ENCODE measurements at regions not wholly inside any gene's neighbourhood (a gene's known extent, or its start where the extent isn't known, plus 50 kb on each side); places are given as distances from the start of the nearest gene placed in this dataset.
"Not testable (repeated sequence)": the region's sequence is repeated elsewhere in the genome, so short reads cannot be mapped to it uniquely, and the experiment has no call there.

DNA sequence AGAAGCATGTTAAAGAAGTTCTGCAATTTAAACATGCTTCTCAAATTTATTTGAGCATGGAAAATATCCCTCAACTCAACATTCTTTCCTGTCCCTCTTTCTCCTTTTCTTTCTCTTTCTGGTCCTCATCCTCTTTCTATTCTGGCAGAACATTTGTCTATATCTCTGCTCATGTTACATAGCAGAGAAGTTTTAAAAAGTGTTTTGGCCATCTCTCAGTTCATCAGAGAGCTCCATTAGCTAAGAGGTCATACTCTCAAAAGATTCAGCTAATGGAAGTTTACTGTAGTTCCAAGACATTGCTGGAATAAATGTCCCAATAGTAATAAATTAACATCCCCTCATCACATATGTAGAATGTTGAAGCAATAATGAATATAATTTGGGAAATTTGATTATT lies 53.5 kb downstream of the XCL2 start:
- DNase-seq (ENCODE audit: low read depth, low spot score) = no peak

DNA sequence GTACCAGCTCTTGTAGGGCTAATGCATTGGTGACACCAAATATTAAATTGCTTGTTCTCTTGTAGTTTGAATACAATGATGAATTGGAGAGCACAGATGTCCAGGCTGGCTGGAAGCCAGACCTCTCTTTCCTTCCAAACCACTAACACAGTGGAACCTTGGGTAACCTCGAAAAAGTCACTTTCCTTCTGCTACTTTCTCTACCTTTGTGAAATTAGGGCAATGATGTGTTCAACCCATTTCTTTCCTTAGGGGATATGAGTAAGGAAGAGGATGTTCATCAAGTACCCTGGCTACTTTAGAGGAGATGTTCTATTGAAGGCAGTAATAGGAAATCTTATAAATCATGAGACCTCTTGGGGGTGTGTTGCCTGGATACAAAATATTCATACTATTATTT lies 55.7 kb downstream of the XCL2 start:
- peak; percentile 65 for DNase-seq (ENCODE audit: low read depth, low spot score)

DNA sequence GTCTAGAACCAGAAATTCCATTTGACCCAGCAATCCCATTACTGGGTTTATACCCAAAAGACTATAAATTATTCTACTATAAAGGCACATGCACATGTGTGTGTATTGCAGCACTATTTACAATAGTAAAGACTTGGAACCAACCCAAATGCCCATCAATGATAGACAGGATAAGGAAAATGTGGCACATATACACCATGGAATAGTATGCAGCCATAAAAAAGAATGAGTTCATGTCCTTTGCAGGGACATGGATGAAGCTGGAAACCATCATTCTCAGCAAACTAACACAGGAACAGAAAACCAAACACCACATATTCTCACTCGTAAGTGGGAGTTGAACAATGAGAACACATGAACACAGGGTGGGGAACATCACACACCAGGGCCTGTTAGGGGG lies 57.0 kb downstream of the XCL2 start:
- DNase-seq (ENCODE audit: low read depth, low spot score) = not testable (repeated sequence)

DNA sequence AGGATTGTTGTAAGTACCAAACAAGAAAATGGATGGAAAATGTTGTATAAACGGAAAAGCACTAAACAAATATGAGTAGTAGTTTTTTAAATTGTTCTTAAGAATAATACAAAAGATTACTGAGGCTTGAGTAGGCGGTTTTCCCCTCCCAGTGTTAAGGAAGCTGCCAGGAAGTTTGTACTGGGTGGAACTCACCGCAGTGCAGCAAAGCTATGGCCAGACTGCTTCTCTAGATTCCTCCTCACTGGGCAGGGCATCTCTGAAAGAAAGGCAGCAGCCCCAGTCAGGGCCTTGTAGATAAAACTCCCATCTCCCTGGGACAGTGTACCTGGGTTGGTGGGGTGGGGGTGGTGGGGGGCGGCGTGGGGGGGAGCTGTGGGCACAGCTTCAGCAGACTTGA lies 58.7 kb downstream of the XCL2 start:
- DNase-seq (ENCODE audit: low read depth, low spot score) = peak; percentile 67

DNA sequence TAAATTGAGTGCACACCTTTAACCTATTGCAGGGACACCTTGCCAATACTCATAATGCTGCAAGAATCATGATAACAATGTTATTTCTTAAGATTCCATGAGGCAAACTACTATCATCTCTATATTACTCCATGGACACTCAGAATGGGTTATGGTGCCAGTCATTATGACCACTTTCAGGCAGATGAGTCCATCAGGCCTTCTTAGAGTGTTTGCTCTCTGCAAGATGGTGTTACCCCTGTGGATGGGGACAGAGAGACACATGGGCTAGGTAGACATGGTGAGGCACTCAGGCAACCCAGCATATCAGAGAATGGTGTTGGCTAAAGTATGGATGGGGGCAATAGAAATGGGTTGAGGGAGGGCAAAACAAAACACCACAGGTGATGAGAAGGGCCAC lies 59.7 kb downstream of the XCL2 start:
- no peak for DNase-seq (ENCODE audit: low read depth, low spot score)

DNA sequence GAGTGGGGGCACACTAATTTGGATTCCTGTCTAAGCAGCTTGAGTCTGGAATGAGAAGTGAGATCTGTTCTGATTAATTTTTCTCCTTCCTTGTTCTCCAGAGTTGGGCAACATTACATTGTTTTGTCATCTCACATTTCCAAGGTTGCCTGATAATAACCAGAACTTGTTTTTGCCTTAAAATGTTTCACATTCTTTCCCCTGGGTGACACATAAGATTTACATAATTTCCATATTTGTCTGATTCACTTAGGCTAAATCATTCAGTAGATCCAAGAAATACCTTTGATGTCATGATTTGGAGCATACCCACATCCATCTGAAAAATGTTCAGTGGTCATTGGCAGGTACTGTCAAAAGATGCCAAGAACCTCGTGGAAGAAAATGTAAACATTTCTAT lies 60.3 kb downstream of the XCL2 start:
- peak; percentile 80 for DNase-seq (ENCODE audit: low read depth, low spot score)

DNA sequence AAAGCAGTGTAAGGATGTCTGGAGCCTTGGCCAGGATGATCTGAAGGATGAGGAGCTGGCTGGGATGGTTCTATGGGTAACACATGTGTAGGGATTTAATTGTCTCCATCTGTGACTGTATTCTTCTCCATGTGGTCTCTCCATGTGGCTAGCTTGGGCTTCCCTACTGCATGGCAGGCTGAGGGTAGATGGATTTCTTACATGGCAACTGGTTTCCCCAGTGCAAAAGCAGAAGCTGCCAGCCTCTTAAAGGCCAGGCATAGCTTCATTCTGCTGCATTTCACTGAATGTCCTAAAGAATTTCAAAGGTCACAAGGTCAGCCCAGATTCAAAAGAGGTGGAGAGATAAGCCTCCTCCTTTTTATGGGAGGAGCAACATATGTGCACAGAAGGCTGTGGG lies 61.7 kb downstream of the XCL2 start:
- DNase-seq (ENCODE audit: low read depth, low spot score) = no peak

DNA sequence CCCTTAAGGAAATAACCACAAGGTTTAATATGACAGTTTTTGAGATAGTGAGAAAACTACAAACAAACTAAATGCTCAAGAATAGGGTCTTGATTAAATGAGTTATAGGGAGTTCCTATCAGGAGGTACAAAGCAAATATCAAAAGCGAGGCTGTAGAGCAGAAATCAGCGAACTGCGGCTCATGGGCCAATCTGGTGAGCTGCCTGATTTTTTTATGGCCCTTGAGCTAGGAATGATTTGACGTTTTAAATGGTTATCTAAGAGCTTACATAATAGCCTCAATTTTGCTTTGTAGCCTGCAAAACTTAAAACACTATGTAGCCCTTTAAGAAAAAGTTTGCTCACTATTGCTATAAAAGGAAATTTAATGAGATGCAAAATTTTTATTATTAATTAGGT lies 62.2 kb downstream of the XCL2 start:
- DNase-seq (ENCODE audit: low read depth, low spot score) = no peak

DNA sequence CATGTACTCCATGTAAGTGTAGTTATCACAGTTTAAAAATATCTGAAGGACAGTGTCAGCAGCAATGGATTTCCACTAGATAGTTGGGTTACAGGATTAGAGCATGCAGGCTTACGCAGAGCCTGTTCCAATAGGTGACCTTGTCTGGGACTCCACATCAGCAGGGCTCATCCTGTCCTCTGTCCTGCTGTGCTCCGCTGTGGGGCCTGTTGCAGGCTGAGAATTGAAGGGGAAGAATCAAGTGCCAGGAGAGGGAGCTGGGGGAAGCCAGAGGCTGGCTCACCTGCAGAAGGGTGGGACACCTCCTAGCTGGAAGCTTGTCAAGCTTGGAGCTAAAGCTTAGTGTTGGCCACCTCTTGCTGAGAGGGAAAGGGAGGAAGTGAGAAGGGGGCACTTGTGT lies 62.8 kb downstream of the XCL2 start:
- no peak for DNase-seq (ENCODE audit: low read depth, low spot score)

DNA sequence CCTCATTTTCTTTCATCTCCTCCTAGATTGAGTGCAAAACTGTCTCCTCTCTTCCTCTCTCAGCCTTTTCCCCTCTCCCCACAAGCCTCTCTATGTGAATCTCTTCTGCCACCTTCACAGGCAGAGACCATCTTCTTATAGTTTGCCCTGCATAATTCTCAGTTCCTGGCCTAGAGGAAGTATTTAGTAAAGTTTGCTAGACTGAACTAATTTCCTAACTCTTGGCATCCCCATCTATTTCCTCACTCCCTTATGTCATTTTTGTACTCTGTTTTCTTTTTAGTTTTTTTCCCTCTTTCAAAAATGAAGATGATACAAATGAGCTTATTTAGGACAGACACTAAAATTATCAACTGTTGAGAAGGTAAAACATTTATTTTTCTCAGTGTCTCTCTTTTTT lies 66.0 kb downstream of the XCL2 start:
- DNase-seq (ENCODE audit: low read depth, low spot score) = no peak

DNA sequence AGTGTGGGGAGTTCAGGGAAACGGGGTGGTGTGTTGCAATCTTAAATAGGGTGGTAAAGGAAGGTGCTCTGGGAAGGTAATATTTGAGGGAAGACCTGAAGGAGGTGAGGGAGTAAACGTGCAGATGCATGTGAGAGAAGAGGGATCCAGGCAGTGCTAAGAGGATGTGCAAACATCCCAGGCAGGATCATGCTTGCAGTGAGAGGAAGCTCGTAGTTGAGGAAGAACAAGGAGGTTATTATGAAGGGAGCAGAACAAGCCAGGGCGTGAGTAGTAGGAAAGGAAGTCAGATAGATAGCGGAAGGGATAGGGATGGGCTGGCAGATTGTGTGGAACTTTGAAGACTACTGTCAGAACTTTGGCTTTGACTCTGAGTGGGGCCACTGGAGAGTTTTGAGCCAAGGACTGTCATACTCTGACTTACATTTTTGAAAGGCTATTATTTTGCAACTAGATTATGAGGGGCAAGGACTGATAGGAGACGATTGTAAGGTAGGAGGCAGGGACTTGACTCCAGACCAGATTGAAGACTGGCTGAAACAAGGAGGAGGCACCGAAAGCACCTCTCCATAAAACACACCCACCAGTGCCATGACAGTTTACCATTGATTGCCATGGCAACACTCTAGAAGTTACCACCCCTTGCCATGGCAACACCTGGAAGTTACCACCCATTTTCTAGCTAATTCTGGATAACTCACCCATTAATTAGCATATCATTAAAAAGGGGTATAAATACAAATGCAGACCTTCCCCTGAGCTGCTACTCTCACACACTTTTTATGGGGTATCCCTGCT lies 67.0 kb downstream of the XCL2 start:
- DNase-seq (ENCODE audit: low read depth, low spot score) = no peak

DNA sequence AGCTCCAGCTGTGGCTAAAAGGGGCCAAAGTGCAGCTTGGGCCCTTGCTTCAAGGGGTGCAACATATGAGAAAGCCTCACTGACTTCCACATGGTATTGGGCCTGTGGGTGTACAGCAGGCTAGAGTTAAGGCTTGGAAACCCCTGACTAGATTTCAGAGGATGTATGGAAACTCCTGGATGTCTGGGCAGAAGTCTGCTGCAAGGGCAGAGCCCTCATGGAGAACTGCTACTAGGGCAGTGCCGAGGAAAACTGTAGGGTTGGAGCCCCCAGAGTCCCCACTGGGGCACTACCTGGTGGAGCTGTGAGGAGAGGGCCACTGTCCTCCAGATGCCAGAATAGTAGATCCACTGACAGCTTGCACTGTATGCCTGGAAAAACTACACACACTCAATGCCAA lies 69.5 kb downstream of the XCL2 start:
- DNase-seq (ENCODE audit: low read depth, low spot score) = no peak

DNA sequence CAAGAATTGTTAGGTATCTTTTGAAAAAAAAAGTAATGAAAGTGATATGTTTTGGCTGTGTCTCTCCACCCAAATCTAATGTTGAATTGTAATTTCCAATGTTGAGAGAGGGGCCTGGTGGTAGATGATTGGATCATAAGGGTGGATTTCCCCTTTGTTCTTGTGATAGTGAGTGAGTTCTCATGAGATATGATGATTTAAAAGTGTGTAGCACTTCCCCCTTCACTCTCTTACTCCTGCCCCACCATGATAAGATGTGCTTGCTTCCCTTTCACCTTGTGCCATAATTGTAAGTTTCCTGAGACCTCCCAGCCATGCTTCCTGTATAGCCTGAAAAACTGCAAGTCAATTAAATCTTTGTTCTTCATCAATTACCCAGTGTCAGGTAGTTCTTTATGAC lies 70.7 kb downstream of the XCL2 start:
- DNase-seq (ENCODE audit: low read depth, low spot score) = no peak

DNA sequence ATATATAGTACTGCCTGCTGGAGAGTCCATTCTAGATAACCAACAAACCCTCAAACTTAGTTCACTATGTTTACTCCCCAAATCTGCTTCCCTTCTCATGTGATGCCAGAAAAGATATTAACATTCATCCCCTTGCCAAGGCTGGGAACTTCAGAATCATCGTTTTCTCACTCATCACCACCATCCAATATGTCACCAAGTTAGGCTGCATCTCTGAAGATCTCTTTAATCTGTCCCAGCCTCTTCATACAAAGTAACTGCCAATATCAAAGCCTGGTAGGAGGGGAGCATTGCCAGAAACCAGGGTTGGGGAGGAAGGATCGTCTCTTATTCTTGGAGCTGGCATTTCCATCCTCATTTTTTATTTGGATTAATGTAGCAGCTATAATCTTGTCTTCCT lies 71.6 kb downstream of the XCL2 start:
- no peak for DNase-seq (ENCODE audit: low read depth, low spot score)

DNA sequence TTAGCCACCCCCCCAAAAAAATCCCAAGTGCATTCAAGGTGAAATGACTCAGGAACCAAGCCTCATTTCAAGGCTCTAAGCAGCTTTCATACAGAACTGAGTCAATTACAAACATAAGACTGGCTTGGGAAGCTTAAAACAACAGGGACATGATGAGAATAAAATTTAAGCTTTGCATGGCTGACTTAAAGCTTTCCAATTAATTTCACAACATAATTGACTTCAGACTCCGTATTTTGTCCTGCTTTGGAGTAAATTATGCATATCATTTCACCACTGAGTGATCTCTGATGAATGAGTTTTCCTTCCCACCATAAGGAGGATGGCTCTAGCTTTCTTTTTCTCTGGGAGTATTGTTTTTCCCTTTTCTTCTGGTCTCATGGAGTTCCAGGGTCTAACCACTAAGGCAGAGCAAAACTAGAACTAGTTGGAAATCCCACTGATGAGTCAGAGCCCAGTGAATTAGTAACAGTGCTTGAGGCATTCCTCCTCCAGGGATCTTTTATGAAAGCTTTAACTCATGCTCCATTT lies 72.8 kb downstream of the XCL2 start:
- peak; percentile 94 for DNase-seq (ENCODE audit: low read depth, low spot score)

DNA sequence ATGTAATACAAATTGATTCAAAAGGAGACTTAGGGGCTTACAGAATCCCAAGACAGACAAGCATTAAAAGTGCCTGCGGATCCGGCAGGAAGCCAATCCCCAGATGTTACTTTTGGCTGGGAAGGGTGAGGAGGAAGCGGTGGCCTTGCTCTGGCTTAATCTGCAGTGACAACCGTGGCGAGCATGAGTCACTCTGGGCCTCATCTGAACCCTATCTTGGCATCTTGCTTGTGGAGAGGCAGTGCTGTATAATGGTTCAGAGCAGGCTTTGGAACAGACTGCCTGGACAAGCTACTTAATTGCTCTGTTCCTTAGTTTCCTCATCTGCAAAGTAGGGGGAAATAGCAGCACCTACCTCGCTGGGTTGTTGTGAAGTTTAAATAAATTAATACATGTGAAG lies 74.1 kb downstream of the XCL2 start:
- DNase-seq (ENCODE audit: low read depth, low spot score) = peak; percentile 66

DNA sequence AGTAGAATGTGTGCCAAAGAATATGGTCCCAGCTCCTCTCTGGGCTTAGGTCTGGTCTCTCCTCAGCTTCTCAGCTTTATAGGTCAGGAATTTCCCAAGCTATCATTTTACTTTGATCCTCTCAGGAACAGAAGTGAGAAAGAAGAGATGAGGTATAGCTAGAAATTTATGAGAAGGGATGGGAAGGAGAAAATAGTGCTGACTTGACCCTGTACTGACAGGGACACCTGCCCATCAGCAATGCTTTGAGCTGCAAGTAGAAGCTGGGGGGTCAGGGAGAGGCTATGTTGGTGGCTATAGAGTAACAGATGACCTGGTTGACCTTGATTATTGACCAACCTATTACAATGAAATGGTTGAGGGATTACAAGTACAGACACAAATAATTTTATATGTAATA lies 75.0 kb downstream of the XCL2 start:
- DNase-seq (ENCODE audit: low read depth, low spot score) = no peak

DNA sequence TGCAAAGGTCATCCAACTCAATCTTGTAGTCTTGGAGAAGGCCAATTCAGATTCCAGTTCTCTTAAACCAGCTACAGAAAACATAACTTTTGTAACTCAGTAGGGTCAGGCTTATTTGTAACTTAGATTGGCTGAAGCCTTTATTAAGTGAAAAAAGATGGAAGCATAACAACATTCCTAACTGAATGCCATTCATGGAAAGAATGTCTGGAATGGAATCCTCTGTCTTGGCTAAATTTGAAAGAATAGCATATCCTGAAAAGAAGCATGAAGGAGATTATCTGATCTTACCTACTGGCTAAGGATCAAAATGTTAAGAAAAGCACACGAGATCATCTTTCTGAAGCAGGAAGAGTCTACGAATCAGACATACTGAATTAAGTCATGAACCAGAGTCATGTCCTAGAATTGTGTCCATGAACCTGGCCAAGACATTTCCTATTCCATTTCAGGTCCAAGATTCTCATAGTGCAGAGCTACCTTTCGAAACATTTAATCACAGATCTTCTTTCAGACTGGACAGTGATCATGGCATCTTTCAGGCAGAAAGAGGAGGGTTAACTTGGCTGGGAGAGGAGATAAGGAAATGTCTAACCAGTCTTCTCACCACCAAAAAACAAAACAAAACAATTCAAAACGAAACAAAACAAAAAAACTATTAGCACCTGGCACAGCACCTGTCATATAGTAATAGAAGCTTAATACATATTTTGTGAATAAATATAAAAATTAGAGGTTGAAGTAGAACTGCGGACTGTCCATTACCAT lies 75.6 kb downstream of the XCL2 start:
- DNase-seq (ENCODE audit: low read depth, low spot score) = peak; percentile 38

DNA sequence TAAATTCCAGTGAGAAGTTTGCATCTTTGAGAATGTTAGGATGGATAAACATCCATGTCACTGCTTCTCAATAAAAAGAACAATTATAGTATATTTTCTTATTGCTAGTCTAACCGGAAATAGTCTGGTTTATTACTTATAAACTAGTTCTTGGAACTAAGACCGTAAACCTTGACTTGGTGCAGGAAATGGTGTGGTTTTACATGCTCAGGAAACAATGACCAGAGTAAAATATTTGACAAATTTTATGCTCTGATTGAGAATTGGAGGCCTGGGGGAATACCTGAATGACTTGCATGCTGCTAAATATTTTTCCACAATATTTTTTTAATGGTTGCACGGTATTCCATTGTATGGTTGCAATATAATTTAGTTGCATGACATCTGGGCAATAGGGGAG lies 76.3 kb downstream of the XCL2 start:
- no peak for DNase-seq (ENCODE audit: low read depth, low spot score)

DNA sequence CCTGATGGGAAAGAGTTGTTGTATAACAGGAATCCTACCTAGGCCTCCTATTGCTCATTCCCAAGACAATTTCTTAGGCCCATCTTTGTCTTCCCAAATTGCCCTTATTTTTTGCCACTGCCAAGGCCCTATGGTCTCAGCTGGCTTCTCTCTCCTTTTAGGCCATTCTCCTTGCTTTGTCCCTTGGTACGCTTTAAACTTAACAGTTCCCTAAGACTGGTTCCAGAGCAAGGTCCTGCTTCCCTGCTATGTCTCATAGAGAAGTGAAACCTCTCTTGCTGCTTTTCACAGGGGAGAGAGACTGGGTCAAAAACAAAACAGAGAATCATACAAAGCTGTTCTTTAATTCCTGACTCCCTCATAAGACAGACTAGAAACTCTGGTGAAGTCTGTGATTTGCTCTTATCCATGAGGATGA lies 77.1 kb downstream of the XCL2 start:
- DNase-seq (ENCODE audit: low read depth, low spot score) = no peak

DNA sequence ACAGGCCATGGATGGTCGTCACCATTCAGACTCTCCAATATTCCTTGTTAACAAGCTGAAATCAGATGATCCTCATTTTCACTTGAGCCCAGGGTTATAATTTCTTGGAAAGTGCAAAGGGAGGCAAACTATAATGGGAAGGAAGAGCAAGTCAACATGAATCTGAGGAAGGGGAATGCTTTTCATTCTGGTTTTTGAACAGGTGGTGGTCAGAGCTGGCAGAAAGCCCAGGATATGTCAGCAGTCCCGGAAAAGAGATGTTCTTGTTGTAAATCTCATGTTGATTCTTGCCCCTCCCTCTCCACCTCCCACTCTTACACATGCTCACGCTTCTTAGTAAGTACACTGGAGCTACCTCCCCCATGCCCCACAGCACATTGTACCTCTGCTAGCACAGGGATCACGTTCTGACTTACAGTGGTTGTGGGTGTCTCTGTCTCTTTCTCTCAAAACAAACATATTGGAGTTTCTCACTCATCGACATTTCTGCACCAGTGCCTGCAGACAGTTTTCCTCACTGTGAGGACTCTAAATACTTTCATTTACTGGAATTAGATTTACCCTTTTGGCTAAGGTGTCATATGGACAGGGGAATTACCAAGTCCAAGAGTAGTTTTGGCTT lies 77.6 kb downstream of the XCL2 start:
- peak; percentile 74 for DNase-seq (ENCODE audit: low read depth, low spot score)

DNA sequence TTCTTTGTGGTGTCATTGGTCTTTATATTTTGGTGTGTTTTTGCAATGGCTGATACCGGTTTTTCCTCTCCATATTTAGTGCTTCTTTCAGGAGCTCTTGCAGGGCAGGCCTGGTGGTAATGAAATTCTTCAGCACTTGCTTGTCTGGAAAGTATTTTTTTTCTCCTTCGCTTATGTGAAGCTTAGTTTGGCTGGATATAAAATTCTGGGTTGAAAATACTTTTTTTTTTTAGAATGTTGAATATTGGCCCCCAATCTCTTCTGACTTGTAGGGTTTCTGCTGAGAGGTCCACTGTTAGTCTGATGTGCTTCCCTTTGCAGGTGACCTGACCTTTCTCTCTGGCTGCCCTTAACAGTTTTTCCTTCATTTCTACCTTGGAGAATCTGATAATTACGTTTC lies 82.7 kb downstream of the XCL2 start:
- not testable (repeated sequence) for DNase-seq (ENCODE audit: low read depth, low spot score)

DNA sequence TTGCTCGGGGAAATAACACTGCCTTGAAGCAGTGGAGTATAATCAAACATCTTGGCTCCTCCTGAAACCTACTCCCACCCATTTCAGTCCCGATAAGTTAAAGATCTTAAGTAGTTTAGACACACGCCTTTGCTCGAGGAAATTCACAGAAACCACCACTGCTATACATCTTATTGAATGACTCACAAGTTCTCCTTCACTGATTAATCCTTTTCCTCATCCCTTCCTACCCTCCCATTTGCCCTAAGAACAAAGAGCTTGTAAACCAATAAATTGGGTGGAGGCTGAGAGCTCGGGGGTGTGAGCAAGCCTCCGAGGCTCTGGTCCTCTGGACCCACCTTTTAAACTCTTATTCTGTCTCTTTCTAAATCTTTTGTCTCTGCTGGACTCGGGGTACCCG lies 86.5 kb downstream of the XCL2 start:
- DNase-seq (ENCODE audit: low read depth, low spot score) = not testable (repeated sequence)
